HEK293T (cell line): ENCODE measurements at regions not wholly inside any gene's neighbourhood (a gene's known extent, or its start where the extent isn't known, plus 50 kb on each side); places are given as distances from the start of the nearest gene placed in this dataset.

ENCODE experiments used
- ARNT ChIP-seq: fragments of 450-650 bp; IDR thresholded peaks from 2 replicates; pipeline ENCODE4 v1.6.1; 2017; ENCODE audit warnings: mild to moderate bottlenecking
- CTBP1 ChIP-seq: fragments of 450-650 bp; IDR thresholded peaks from 2 replicates; pipeline ENCODE4 v1.6.1; 2016; ENCODE audit warnings: borderline replicate concordance
- ELF4 ChIP-seq: fragments of 450-650 bp; IDR thresholded peaks from 2 replicates; pipeline ENCODE4 v1.6.1; 2017; ENCODE audit warnings: antibody characterized with exemption
- HDGF ChIP-seq: fragments of 450-650 bp; IDR thresholded peaks from 2 replicates; pipeline ENCODE4 v1.6.1; 2017; ENCODE audit warnings: antibody characterized with exemption, borderline replicate concordance
- L3MBTL2 ChIP-seq: fragments of 450-650 bp; conservative IDR thresholded peaks from 2 replicates; pipeline ENCODE4 v1.6.1; 2016; ENCODE audit warnings: mild to moderate bottlenecking
- NFRKB ChIP-seq: fragments of 450-650 bp; IDR thresholded peaks from 2 replicates; pipeline ENCODE4 v1.6.1; 2016; ENCODE audit warnings: mild to moderate bottlenecking, moderate library complexity
- PKNOX1 ChIP-seq: fragments of 450-650 bp; IDR thresholded peaks from 2 replicates; pipeline ENCODE4 v1.6.1; 2016
- SUZ12 ChIP-seq: fragments of 450-650 bp; IDR thresholded peaks from 2 replicates; pipeline ENCODE4 v1.6.1; 2016; ENCODE audit warnings: mild to moderate bottlenecking

- TF ChIP-seq ARNT (no peak), PKNOX1 (no peak), ELF4 (no peak), NFRKB (no peak), L3MBTL2 (no peak), SUZ12 (no peak), CTBP1 (no peak), HDGF (no peak)
Observed at GRCh38 chr15:62904041-62904910, 138.3 kb upstream of the TPM1 start.
